PC-9 (cell line): ENCODE measurements at regions not wholly inside any gene's neighbourhood (a gene's known extent, or its start where the extent isn't known, plus 50 kb on each side); places are given as distances from the start of the nearest gene placed in this dataset.

Experiments used
- BruUV-seq: library from RNA; stranded (reverse); fragments of 400-500 nt; replicated peaks from 2 replicates; lab custom pipeline; 2021; lab: Mats Ljungman, UMichigan
- CTCF ChIA-PET: fragments of 300-600 bp; sonication (Branson Sonifier 250); formaldehyde crosslinking; loops from one replicate; lab custom pipeline; 2022; ENCODE audit warnings: antibody characterized with exemption; lab: Charles Lee
- POLR2A ChIA-PET: fragments of 300-600 bp; sonication (Branson Sonifier 250); formaldehyde crosslinking; loops from one replicate; lab custom pipeline; 2022; ENCODE audit warnings: antibody characterized with exemption; ENCODE audit not compliant: unreplicated experiment; lab: Charles Lee
- DNase-seq, 2 experiments: peaks; one replicate each; pipeline versions ENCODE4 v3.0.0 to v3.0.0-alpha.2; 2015 to 2022; ENCODE audit warnings: mixed read lengths in 1 of 2
- H2AFZ ChIP-seq: fragments of 200-600 bp; sonication (generic); 2 replicates; pipeline ENCODE4 v1.8.1; 2017; ENCODE audit warnings: antibody characterized with exemption
- H3F3A ChIP-seq: fragments of 200-600 bp; sonication (generic); 2 replicates; pipeline ENCODE4 v1.8.1; 2017; ENCODE audit warnings: antibody characterized with exemption, mild to moderate bottlenecking, low read depth; ENCODE audit not compliant: insufficient read depth
- H3K27ac ChIP-seq: fragments of 200-600 bp; sonication (generic); 2 replicates; pipeline ENCODE4 v1.6.1; 2016; ENCODE audit warnings: mixed run types
- H3K27me3 ChIP-seq: fragments of 200-600 bp; sonication (generic); 2 replicates; pipeline ENCODE4 v1.6.1; 2016; ENCODE audit warnings: low read depth, mixed run types; ENCODE audit not compliant: insufficient read depth
- H3K36me3 ChIP-seq: fragments of 200-600 bp; sonication (generic); 2 replicates; pipeline ENCODE4 v1.6.1; 2016; ENCODE audit warnings: low read depth, mixed run types
- H3K4me1 ChIP-seq: fragments of 200-600 bp; sonication (generic); replicated peaks from 2 replicates; pipeline ENCODE4 v1.6.1; 2016; ENCODE audit warnings: mixed run types; ENCODE audit not compliant: insufficient read depth
- H3K4me2 ChIP-seq: fragments of 200-600 bp; sonication (generic); 2 replicates; pipeline ENCODE4 v1.6.1; 2017; ENCODE audit warnings: mixed run types
- H3K4me3 ChIP-seq: fragments of 200-600 bp; sonication (generic); 2 replicates; pipeline ENCODE4 v1.6.1; 2016; ENCODE audit warnings: mixed run types
- H3K79me2 ChIP-seq: fragments of 200-600 bp; sonication (generic); 2 replicates; pipeline ENCODE4 v1.6.1; 2017; ENCODE audit warnings: low read depth, mixed run types
- H3K9me2 ChIP-seq: fragments of 200-600 bp; sonication (generic); 2 replicates; pipeline ENCODE4 v1.8.1; 2017; ENCODE audit warnings: mild to moderate bottlenecking; ENCODE audit not compliant: insufficient read depth
- H3K9me3 ChIP-seq: fragments of 200-600 bp; sonication (generic); 2 replicates; pipeline ENCODE4 v1.8.1; 2016; ENCODE audit warnings: low read depth; ENCODE audit not compliant: insufficient read depth
- H4K20me1 ChIP-seq: fragments of 200-600 bp; sonication (generic); 2 replicates; pipeline ENCODE4 v1.8.1; 2017; ENCODE audit not compliant: insufficient read depth
- CTCF ChIP-seq: fragments of 200-600 bp; sonication (generic); conservative IDR thresholded peaks from 2 replicates; pipeline ENCODE4 v1.6.1; 2017; ENCODE audit warnings: mixed run types, antibody characterized with exemption, mild to moderate bottlenecking, moderate library complexity
- EZH2 ChIP-seq: fragments of 200-600 bp; sonication (generic); IDR thresholded peaks from 2 replicates; pipeline ENCODE4 v1.8.0; 2017; ENCODE audit warnings: antibody characterized with exemption, low read depth
- intact Hi-C: fragments of 100-400 bp; cut with micrococcal nuclease; formaldehyde crosslinking; loops from one replicate; pipeline ENCODE4 v1.10.0; 2022; ENCODE audit not compliant: unreplicated experiment

DNA sequence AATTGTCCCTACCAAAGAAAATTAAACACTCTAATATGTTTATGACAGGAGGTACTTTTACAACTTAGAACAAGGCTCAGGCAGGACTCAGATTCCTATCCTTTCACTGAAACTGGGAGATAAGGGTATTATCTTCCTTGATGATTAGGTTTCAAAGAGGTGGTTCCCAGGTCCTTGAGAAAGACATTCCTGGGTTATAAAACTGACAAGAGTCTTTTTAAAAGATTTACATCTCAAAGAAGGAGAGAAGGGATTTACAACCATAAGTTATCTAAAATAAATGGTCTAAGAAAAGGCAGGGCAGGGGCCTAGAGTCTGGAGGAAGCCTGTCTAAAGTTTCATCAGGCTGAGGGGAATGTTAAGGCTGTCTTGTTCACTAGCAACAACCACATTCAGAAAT lies 1492.5 kb downstream of the HACE1 start:
- no peak overlapping the region for H3K4me2 ChIP-seq
- H3K36me3 ChIP-seq = no peaks in the 10 kb centered on the region
- DNase-seq = no peak
- BruUV-seq = no TSS peak
- ChIA-PET CTCF (no interaction called here), POLR2A (interaction anchor here (0.5 kb wide), 1 partner anchor 107 kb away, joined by 3 read pairs; no protein-coding TSS in a partner anchor)
- TF ChIP-seq EZH2 = no peak
- no peak for TF ChIP-seq CTCF
- H3K9me3 ChIP-seq = no peaks in the 10 kb centered on the region
- H3K4me1 ChIP-seq = no peaks in the 10 kb centered on the region
- no peak overlapping the region for H3K4me3 ChIP-seq
- H4K20me1 ChIP-seq = no peaks in the 10 kb centered on the region
- intact Hi-C loops = no loop called here
- no peak overlapping the region for H3K27ac ChIP-seq
- no peak overlapping the region for H2AFZ ChIP-seq
- H3K79me2 ChIP-seq = no peaks in the 10 kb centered on the region
- H3F3A ChIP-seq = no peaks in the 10 kb centered on the region
- H3K27me3 ChIP-seq = no peaks in the 10 kb centered on the region
- no peaks in the 10 kb centered on the region for H3K9me2 ChIP-seq

- POLR2A ChIA-PET = no interaction called here
- no TSS peak for BruUV-seq
- Histone ChIP-seq H3K79me2 (no peaks in the 10 kb centered on the region), H3K27me3 (no peaks in the 10 kb centered on the region), H3K9me3 (no peaks in the 10 kb centered on the region), H2AFZ (no peak overlapping the region), H3K4me2 (no peak overlapping the region), H3F3A (no peaks in the 10 kb centered on the region), H4K20me1 (no peaks in the 10 kb centered on the region), H3K9me2 (no peaks in the 10 kb centered on the region), H3K4me3 (no peak overlapping the region), H3K27ac (no peak overlapping the region), H3K36me3 (no peaks in the 10 kb centered on the region), H3K4me1 (no peaks in the 10 kb centered on the region)
- CTCF ChIA-PET = no interaction called here
- no peak for TF ChIP-seq CTCF
- no peak for TF ChIP-seq EZH2
- DNase-seq = no peak
- intact Hi-C loops = no loop called here
Observed at GRCh38 chr6:103356531-103356930, 1503.2 kb downstream of the HACE1 start.

GRCh38 chr6:103344554-103345163 lies 1515.1 kb downstream of the HACE1 start:
- Histone ChIP-seq H3K4me2 (no peak overlapping the region), H3K36me3 (no peaks in the 10 kb centered on the region), H3K9me3 (no peaks in the 10 kb centered on the region), H3K27ac (no peak overlapping the region), H3K4me1 (no peaks in the 10 kb centered on the region), H3K9me2 (no peaks in the 10 kb centered on the region), H3F3A (no peaks in the 10 kb centered on the region; the same call in 1 of the 2 replicates), H4K20me1 (no peaks in the 10 kb centered on the region), H3K4me3 (no peak overlapping the region), H3K79me2 (no peaks in the 10 kb centered on the region), H2AFZ (no peak overlapping the region), H3K27me3 (no peaks in the 10 kb centered on the region)
- BruUV-seq = no TSS peak
- POLR2A ChIA-PET = no interaction called here
- DNase-seq = no peak
- intact Hi-C loops = no loop called here
- TF ChIP-seq CTCF = no peak
- TF ChIP-seq EZH2 = no peak
- CTCF ChIA-PET = no interaction called here
